ENCODE measurements at regions not wholly inside any gene's neighbourhood (a gene's known extent, or its start where the extent isn't known, plus 50 kb on each side); places are given as distances from the start of the nearest gene placed in this dataset.

DNA sequence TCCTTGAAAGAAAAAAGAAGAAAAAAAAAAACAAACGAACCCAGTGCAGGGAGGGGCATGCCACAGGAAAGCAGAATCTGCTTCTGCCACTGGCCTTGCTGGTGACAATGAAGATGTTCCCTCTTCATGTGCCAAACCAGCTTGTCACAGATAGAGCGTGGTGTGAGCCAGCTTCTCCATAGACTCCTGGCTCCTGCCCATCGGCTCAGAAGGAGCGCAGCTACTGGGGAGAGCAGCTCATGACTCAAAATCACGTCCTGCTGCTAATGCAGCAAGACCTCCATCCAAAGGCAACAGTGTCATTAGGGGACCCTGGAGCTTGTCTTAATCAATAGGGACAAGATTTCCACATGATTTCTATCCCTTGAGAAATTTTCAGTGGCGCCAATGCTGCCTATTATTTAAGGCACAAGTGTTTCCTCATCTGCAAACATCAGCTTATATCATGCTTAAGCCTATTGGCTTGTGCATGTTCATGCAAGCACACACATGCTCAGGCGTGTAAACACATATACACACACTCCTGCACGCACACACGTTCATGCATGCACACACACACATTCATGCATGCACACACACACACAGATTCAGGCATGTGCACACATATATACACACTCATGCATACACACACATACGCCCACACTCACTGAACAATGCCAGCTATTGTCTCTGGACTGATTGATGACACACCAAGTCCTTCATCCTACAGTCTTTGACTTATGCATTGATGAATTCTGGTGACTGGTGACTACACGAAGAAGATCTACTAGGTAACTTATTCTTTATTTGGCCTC lies 682.0 kb upstream of the ID2 start:
- no peak for DNase-seq (ENCODE audit: low read depth, low spot score)
- no peak overlapping the region for H3K4me3 ChIP-seq (ENCODE audit: low read depth, low read length)
- CTCF ChIA-PET: interaction anchor here (1.8 kb wide), 1 partner anchor 9 kb away, joined by 5 read pairs; no protein-coding TSS in a partner anchor
- POLR2A ChIA-PET: no interaction called here
- no peak for TF ChIP-seq CTCF (IDR thresholded peaks at IDR 0.05; ENCODE audit: insufficient read depth, low read length, missing control alignments)

DNA sequence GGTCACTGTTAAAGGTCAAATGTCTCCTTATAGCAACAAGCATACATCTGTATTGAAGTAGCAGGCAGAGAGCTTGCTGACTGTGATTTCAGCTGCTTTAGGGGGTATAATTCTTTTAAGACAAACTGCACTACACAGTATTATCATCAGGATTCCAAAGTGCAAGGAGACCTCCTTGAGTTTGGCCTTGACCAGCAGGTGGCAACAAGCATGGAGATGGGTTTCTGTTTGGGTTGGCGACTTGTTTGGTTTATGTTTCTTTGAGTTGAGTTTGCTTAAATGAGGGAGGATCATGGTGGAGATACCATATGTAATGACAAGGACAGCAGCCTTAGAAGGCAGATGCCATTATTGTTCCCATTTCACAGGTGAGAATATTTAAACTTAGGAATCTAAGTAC lies 681.0 kb upstream of the ID2 start:
- ChIA-PET CTCF (no interaction called here), POLR2A (no interaction called here)
- no peak overlapping the region for H3K4me3 ChIP-seq (ENCODE audit: low read depth, low read length)
- no peak for TF ChIP-seq CTCF (IDR thresholded peaks at IDR 0.05; ENCODE audit: insufficient read depth, low read length, missing control alignments)
- DNase-seq (ENCODE audit: low read depth, low spot score): no peak

- no peak for DNase-seq (ENCODE audit: low read depth, low spot score)
- CTCF ChIA-PET: no interaction called here
Measured at GRCh38 chr2:8002765-8003393, 679.0 kb upstream of the ID2 start.

GRCh38 chr2:8003462-8004075 lies 678.3 kb upstream of the ID2 start:
- ChIA-PET CTCF (no interaction called here), POLR2A (interaction anchor here (1.3 kb wide), 1 partner anchor 679 kb away, joined by 4 read pairs; the partner anchor contains the start of gene ID2)
- TF ChIP-seq CTCF (IDR thresholded peaks at IDR 0.05; ENCODE audit: insufficient read depth, low read length, missing control alignments): no peak
- peak; percentile 31 for DNase-seq (ENCODE audit: low read depth, low spot score)
- H3K4me3 ChIP-seq (ENCODE audit: low read depth, low read length): peak overlapping the region; percentile 4

More at GRCh38 chr2:8002765-8003393, 679.0 kb upstream of the ID2 start:
- no peak overlapping the region for H3K4me3 ChIP-seq (ENCODE audit: low read depth, low read length)
- no peak for TF ChIP-seq CTCF (IDR thresholded peaks at IDR 0.05; ENCODE audit: insufficient read depth, low read length, missing control alignments)
- POLR2A ChIA-PET: no interaction called here

GRCh38 chr2:8004250-8004681 lies 677.6 kb upstream of the ID2 start:
- no peak overlapping the region for H3K4me3 ChIP-seq (ENCODE audit: low read depth, low read length)
- CTCF ChIA-PET: no interaction called here
- no peak for TF ChIP-seq CTCF (IDR thresholded peaks at IDR 0.05; ENCODE audit: insufficient read depth, low read length, missing control alignments)
- POLR2A ChIA-PET: interaction anchor here (1.3 kb wide), 1 partner anchor 678 kb away, joined by 4 read pairs; the partner anchor contains the start of gene ID2
- peak; percentile 73 for DNase-seq (ENCODE audit: low read depth, low spot score)

GRCh38 chr2:8006181-8006580 lies 675.7 kb upstream of the ID2 start:
- ChIA-PET POLR2A (no interaction called here), CTCF (interaction anchor here (1.2 kb wide), 1 partner anchor 17 kb away, joined by 3 read pairs; no protein-coding TSS in a partner anchor)

More at GRCh38 chr2:8006181-8006580, 675.7 kb upstream of the ID2 start:
- no peak overlapping the region for H3K4me3 ChIP-seq (ENCODE audit: low read depth, low read length)
- no peak for DNase-seq (ENCODE audit: low read depth, low spot score)
- no peak for TF ChIP-seq CTCF (IDR thresholded peaks at IDR 0.05; ENCODE audit: insufficient read depth, low read length, missing control alignments)
